ENCODE measurements at regions not wholly inside any gene's neighbourhood (a gene's known extent, or its start where the extent isn't known, plus 50 kb on each side); places are given as distances from the start of the nearest gene placed in this dataset.

- TF ChIP-seq CTCF (IDR thresholded peaks at IDR 0.05; ENCODE audit: insufficient read depth, low read depth, low read length) (no peak), EZH2 (IDR thresholded peaks at IDR 0.05; ENCODE audit: insufficient read depth, low read length) (no peak)
- peaks cover 2% of the 10 kb centered on the region for H3K9me3 Mint-ChIP-seq (ENCODE audit: unreplicated experiment)
- Histone ChIP-seq H3K27me3 (ENCODE audit: insufficient read depth, low read length) (no peaks in the 10 kb centered on the region), H3K4me1 (ENCODE audit: insufficient read depth, low read length) (peaks cover 6% of the 10 kb centered on the region), H3K9me3 (ENCODE audit: insufficient read depth, low read depth, low read length) (no peaks in the 10 kb centered on the region), H3K27ac (ENCODE audit: low read depth, low read length) (no peak overlapping the region), H4K20me1 (ENCODE audit: insufficient read depth, low read length) (no peaks in the 10 kb centered on the region), H3K79me2 (ENCODE audit: insufficient read depth, low read length) (no peaks in the 10 kb centered on the region), H3K36me3 (ENCODE audit: insufficient read depth, low read length) (no peaks in the 10 kb centered on the region), H3K4me3 (ENCODE audit: insufficient read depth, low read depth, low read length) (no peak overlapping the region), H3K4me2 (ENCODE audit: low read length) (no peak overlapping the region), H2AFZ (ENCODE audit: low read depth, low read length) (no peak overlapping the region), H3K9ac (ENCODE audit: low read length) (no peak overlapping the region)
- no peak overlapping the region for H3K27ac Mint-ChIP-seq (ENCODE audit: unreplicated experiment)
- FAIRE-seq (no peak), DNase-seq (ENCODE audit: low read depth) (no peak)
- no peaks in the 10 kb centered on the region for H3K27me3 Mint-ChIP-seq (ENCODE audit: low read depth, unreplicated experiment)
- H3K4me1 Mint-ChIP-seq (ENCODE audit: low read depth, unreplicated experiment): peaks cover 10% of the 10 kb centered on the region
- no peak overlapping the region for H3K4me3 Mint-ChIP-seq (ENCODE audit: unreplicated experiment)
- H3K36me3 Mint-ChIP-seq (ENCODE audit: low read depth, unreplicated experiment): no peaks in the 10 kb centered on the region
Measured at GRCh38 chr5:159814222-159814621, 102.1 kb upstream of the ADRA1B start.

GRCh38 chr5:159814805-159815585 is 101.3 kb upstream of the ADRA1B start:
- Histone ChIP-seq H3K9ac (ENCODE audit: low read length) (no peak overlapping the region), H3K4me3 (ENCODE audit: insufficient read depth, low read depth, low read length) (no peak overlapping the region), H3K9me3 (ENCODE audit: insufficient read depth, low read depth, low read length) (no peaks in the 10 kb centered on the region), H3K4me2 (ENCODE audit: low read length) (no peak overlapping the region), H3K79me2 (ENCODE audit: insufficient read depth, low read length) (no peaks in the 10 kb centered on the region), H4K20me1 (ENCODE audit: insufficient read depth, low read length) (no peaks in the 10 kb centered on the region), H3K27ac (ENCODE audit: low read depth, low read length) (no peak overlapping the region), H2AFZ (ENCODE audit: low read depth, low read length) (no peak overlapping the region), H3K4me1 (ENCODE audit: insufficient read depth, low read length) (peaks cover 6% of the 10 kb centered on the region), H3K27me3 (ENCODE audit: insufficient read depth, low read length) (no peaks in the 10 kb centered on the region), H3K36me3 (ENCODE audit: insufficient read depth, low read length) (no peaks in the 10 kb centered on the region)
- Mint-ChIP-seq H3K27me3 (ENCODE audit: low read depth, unreplicated experiment) (no peaks in the 10 kb centered on the region), H3K27ac (ENCODE audit: unreplicated experiment) (no peak overlapping the region), H3K9me3 (ENCODE audit: unreplicated experiment) (peaks cover 2% of the 10 kb centered on the region), H3K4me1 (ENCODE audit: low read depth, unreplicated experiment) (peaks cover 10% of the 10 kb centered on the region), H3K36me3 (ENCODE audit: low read depth, unreplicated experiment) (no peaks in the 10 kb centered on the region), H3K4me3 (ENCODE audit: unreplicated experiment) (no peak overlapping the region)
- no peak for TF ChIP-seq EZH2 (IDR thresholded peaks at IDR 0.05; ENCODE audit: insufficient read depth, low read length)
- no peak for TF ChIP-seq CTCF (IDR thresholded peaks at IDR 0.05; ENCODE audit: insufficient read depth, low read depth, low read length)
- peak; percentile 23 for FAIRE-seq
- peak; percentile 10 for DNase-seq (ENCODE audit: low read depth)
